ENCODE measurements at regions not wholly inside any gene's neighbourhood (a gene's known extent, or its start where the extent isn't known, plus 50 kb on each side); places are given as distances from the start of the nearest gene placed in this dataset.

DNA sequence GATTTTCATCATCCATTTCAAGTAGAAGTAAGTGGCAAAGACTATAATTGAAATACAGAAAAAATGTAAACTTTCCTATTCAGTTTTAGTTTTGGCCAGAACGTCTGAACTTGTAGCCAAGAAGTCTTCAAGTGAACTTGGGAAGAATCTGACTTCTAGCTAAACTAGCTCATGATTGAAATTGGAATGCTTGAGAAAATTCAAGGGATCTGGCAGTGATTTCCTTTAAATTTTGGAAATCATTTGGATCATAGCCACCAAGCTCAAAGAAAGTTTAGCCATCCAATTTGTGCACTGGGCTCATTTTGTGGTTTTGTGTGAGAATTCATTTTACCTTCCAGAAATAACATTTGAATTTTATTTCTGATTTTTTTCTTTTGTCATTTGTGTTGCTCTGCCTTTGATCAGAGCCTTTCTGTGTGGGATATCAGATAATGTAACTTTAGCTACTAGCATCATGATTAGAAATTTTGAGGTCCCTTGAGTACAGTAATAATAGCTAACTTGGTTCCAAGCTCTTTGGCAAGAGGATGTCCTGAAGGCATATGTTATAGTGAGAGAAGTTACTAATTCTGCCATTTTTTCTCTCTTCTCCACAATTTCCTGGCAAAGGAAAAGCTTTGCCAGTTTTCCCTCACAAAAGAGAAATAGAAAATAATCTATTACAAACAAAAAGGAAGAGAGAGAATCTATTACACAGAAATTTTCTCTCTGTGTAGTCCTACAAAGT, 2123.7 kb upstream of the RAG2 start:
- intact Hi-C loops (cut with DNase I): no loop called here
- TF ChIP-seq CTCF (IDR thresholded peaks at IDR 0.05) (no peak), POLR2A (IDR thresholded peaks at IDR 0.05) (no peak), POLR2AphosphoS5 (IDR thresholded peaks at IDR 0.05) (no peak)
- 58% methylated on average over 1 of the region's 1 CpG for whole genome bisulfite sequencing
- H3K36me3 ChIP-seq: no peaks in the 10 kb centered on the region
- no peak overlapping the region for H3K4me3 ChIP-seq
- no peaks in the 10 kb centered on the region for H3K4me1 ChIP-seq (replicated peaks)
- H3K9me3 ChIP-seq: no peaks in the 10 kb centered on the region
- H3K27ac ChIP-seq: no peak overlapping the region
- H3K27me3 ChIP-seq (replicated peaks; ENCODE audit: insufficient read depth): no peaks in the 10 kb centered on the region
- DNase-seq (ENCODE audit: low spot score): no peak

GRCh38 chr11:38718659-38719058, 2120.6 kb upstream of the RAG2 start:
- intact Hi-C loops (cut with DNase I): no loop called here
- H3K36me3 ChIP-seq: no peaks in the 10 kb centered on the region
- DNase-seq (ENCODE audit: low spot score): no peak
- no peaks in the 10 kb centered on the region for H3K27me3 ChIP-seq (replicated peaks; ENCODE audit: insufficient read depth)
- no peak overlapping the region for H3K27ac ChIP-seq
- H3K9me3 ChIP-seq: no peaks in the 10 kb centered on the region
- TF ChIP-seq CTCF (IDR thresholded peaks at IDR 0.05) (no peak), POLR2AphosphoS5 (IDR thresholded peaks at IDR 0.05) (no peak), POLR2A (IDR thresholded peaks at IDR 0.05) (no peak)
- 50% methylated on average over 1 of the region's 1 CpG for WGBS
- H3K4me1 ChIP-seq (replicated peaks): no peaks in the 10 kb centered on the region
- no peak overlapping the region for H3K4me3 ChIP-seq

DNA sequence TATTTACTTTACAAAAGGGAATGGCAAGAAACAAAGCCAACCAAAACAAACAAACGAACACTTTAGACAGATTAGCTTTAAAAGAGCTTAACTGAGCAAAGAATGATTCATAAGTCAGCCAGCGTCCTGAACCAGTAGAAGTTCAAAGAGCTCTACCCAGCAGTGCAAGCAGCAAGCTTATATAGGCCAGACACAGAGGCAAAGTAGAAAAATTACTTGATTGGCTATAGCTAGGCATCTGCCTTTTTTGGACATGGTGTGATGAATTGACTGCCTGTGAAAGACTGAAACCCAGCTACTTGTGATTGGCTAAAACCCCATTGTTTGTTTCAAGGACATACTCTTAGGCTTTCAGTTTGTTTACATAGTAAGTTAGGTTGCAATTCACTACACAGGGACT, 2120.0 kb upstream of the RAG2 start:
- Histone ChIP-seq H3K27ac (no peak overlapping the region), H3K36me3 (no peaks in the 10 kb centered on the region), H3K9me3 (no peaks in the 10 kb centered on the region), H3K4me1 (replicated peaks) (no peaks in the 10 kb centered on the region), H3K4me3 (no peak overlapping the region), H3K27me3 (replicated peaks; ENCODE audit: insufficient read depth) (no peaks in the 10 kb centered on the region)
- WGBS: 55% methylated on average over 2 of the region's 2 CpGs
- DNase-seq (ENCODE audit: low spot score): no peak
- intact Hi-C loops (cut with DNase I): no loop called here
- TF ChIP-seq CTCF (IDR thresholded peaks at IDR 0.05) (no peak), POLR2AphosphoS5 (IDR thresholded peaks at IDR 0.05) (no peak), POLR2A (IDR thresholded peaks at IDR 0.05) (no peak)

- intact Hi-C loops (cut with DNase I): no loop called here
- H3K4me1 ChIP-seq (replicated peaks): no peaks in the 10 kb centered on the region
- H3K4me3 ChIP-seq: no peak overlapping the region
- no peak overlapping the region for H3K27ac ChIP-seq
- H3K9me3 ChIP-seq: no peaks in the 10 kb centered on the region
- no peaks in the 10 kb centered on the region for H3K36me3 ChIP-seq
- DNase-seq (ENCODE audit: low spot score): no peak
- no peaks in the 10 kb centered on the region for H3K27me3 ChIP-seq (replicated peaks; ENCODE audit: insufficient read depth)
- TF ChIP-seq POLR2AphosphoS5 (IDR thresholded peaks at IDR 0.05): no peak
- TF ChIP-seq CTCF (IDR thresholded peaks at IDR 0.05): no peak
These were observed 2113.1 kb upstream of the RAG2 start for GRCh38 chr11:38711110-38711509.

GRCh38 chr11:38710262-38710661, 2112.2 kb upstream of the RAG2 start:
- TF ChIP-seq POLR2AphosphoS5 (IDR thresholded peaks at IDR 0.05) (no peak), POLR2A (IDR thresholded peaks at IDR 0.05) (no peak), CTCF (IDR thresholded peaks at IDR 0.05) (no peak)
- H3K9me3 ChIP-seq: no peaks in the 10 kb centered on the region
- no peaks in the 10 kb centered on the region for H3K36me3 ChIP-seq
- H3K27ac ChIP-seq: no peak overlapping the region
- no peaks in the 10 kb centered on the region for H3K4me1 ChIP-seq (replicated peaks)
- 87% methylated on average over 5 of the region's 5 CpGs for WGBS
- intact Hi-C loops (cut with DNase I): no loop called here
- no peaks in the 10 kb centered on the region for H3K27me3 ChIP-seq (replicated peaks; ENCODE audit: insufficient read depth)
- no peak overlapping the region for H3K4me3 ChIP-seq
- no peak for DNase-seq (ENCODE audit: low spot score)
